H1 (cell line): ENCODE measurements at regions not wholly inside any gene's neighbourhood (a gene's known extent, or its start where the extent isn't known, plus 50 kb on each side); places are given as distances from the start of the nearest gene placed in this dataset.

Experiments used
- CTCF ChIP-seq, 3 experiments: IDR thresholded peaks; 1 replicate in 2 of 3; 2 replicates in 1 of 3; pipeline versions ENCODE4 v1.5.1 to v1.6.1; 2011; ENCODE audit warnings: low read length in 3 of 3, mild to moderate bottlenecking in 3 of 3, inconsistent platforms in 2 of 3, low read depth in 1 of 3, moderate library complexity in 1 of 3; ENCODE audit not compliant: insufficient read depth in 1 of 3; ENCODE audit errors: control extremely low read depth in 1 of 3
- FOSL1 ChIP-seq: IDR thresholded peaks from 2 replicates; pipeline ENCODE4 v1.6.1; 2011; ENCODE audit warnings: mild to moderate bottlenecking, low read depth, low read length, moderate library complexity; ENCODE audit not compliant: insufficient read depth
- KDM4A ChIP-seq: IDR thresholded peaks from one replicate; pipeline ENCODE4 v1.7.1; 2012; ENCODE audit warnings: low read depth, mild to moderate bottlenecking, moderate library complexity, low read length, inconsistent platforms; ENCODE audit not compliant: severe bottlenecking
- NANOG ChIP-seq: IDR thresholded peaks from 2 replicates; pipeline ENCODE4 v1.6.1; 2011; ENCODE audit warnings: low read length, low read depth, mild to moderate bottlenecking, inconsistent platforms; ENCODE audit not compliant: insufficient read depth, poor library complexity, severe bottlenecking
- NRF1 ChIP-seq: IDR thresholded peaks from 2 replicates; pipeline ENCODE4 v1.6.1; 2011; ENCODE audit warnings: mild to moderate bottlenecking, low read depth, low read length, improper control_type of control experiment
- RFX5 ChIP-seq: IDR thresholded peaks from 2 replicates; pipeline ENCODE4 v1.6.1; 2011; ENCODE audit warnings: low read depth, low read length, improper control_type of control experiment, borderline replicate concordance
- SIRT6 ChIP-seq: IDR thresholded peaks from one replicate; pipeline ENCODE4 v1.7.1; 2012; ENCODE audit warnings: low read length, inconsistent platforms
- TEAD4 ChIP-seq: IDR thresholded peaks from 2 replicates; pipeline ENCODE4 v1.6.1; 2012; ENCODE audit warnings: low read depth, low read length, inconsistent platforms, mixed read lengths
- TF ChIP-seq, protein P1 (sequence below): IDR thresholded peaks from 2 replicates; pipeline ENCODE4 v1.6.1; 2012; ENCODE audit warnings: low read length, inconsistent platforms

- no peak for TF ChIP-seq CTCF (IDR thresholded peaks at IDR 0.05; ENCODE audit: control extremely low read depth in 1 of 3, insufficient read depth in 1 of 3, low read depth in 1 of 3, low read length in 3 of 3)
- no peak for TF ChIP-seq TEAD4
- TF ChIP-seq SIRT6: no peak
- TF ChIP-seq, protein P1, sequence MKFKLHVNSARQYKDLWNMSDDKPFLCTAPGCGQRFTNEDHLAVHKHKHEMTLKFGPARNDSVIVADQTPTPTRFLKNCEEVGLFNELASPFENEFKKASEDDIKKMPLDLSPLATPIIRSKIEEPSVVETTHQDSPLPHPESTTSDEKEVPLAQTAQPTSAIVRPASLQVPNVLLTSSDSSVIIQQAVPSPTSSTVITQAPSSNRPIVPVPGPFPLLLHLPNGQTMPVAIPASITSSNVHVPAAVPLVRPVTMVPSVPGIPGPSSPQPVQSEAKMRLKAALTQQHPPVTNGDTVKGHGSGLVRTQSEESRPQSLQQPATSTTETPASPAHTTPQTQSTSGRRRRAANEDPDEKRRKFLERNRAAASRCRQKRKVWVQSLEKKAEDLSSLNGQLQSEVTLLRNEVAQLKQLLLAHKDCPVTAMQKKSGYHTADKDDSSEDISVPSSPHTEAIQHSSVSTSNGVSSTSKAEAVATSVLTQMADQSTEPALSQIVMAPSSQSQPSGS: no peak
- TF ChIP-seq NRF1: no peak
- no peak for TF ChIP-seq FOSL1
- no peak for TF ChIP-seq KDM4A
- TF ChIP-seq NANOG: no peak
- TF ChIP-seq RFX5: no peak
These were observed 67.4 kb upstream of the DSP start (continued) for GRCh38 chr6:7473805-7474719.
